ENCODE measurements at regions not wholly inside any gene's neighbourhood (a gene's known extent, or its start where the extent isn't known, plus 50 kb on each side); places are given as distances from the start of the nearest gene placed in this dataset.

GRCh38 chr12:5318874-5319273 lies 113.0 kb upstream of the NTF3 start:
- TF ChIP-seq SMC3 (conservative IDR thresholded peaks at IDR 0.05; ENCODE audit: poor library complexity) (no peak), MXI1 (conservative IDR thresholded peaks at IDR 0.05; ENCODE audit: poor library complexity, severe bottlenecking) (no peak)
- TF ChIP-seq, protein P1, sequence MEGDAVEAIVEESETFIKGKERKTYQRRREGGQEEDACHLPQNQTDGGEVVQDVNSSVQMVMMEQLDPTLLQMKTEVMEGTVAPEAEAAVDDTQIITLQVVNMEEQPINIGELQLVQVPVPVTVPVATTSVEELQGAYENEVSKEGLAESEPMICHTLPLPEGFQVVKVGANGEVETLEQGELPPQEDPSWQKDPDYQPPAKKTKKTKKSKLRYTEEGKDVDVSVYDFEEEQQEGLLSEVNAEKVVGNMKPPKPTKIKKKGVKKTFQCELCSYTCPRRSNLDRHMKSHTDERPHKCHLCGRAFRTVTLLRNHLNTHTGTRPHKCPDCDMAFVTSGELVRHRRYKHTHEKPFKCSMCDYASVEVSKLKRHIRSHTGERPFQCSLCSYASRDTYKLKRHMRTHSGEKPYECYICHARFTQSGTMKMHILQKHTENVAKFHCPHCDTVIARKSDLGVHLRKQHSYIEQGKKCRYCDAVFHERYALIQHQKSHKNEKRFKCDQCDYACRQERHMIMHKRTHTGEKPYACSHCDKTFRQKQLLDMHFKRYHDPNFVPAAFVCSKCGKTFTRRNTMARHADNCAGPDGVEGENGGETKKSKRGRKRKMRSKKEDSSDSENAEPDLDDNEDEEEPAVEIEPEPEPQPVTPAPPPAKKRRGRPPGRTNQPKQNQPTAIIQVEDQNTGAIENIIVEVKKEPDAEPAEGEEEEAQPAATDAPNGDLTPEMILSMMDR (IDR thresholded peaks at IDR 0.05; ENCODE audit: poor library complexity, severe bottlenecking): no peak
